HG03066 (cell line): ENCODE measurements at regions not wholly inside any gene's neighbourhood (a gene's known extent, or its start where the extent isn't known, plus 50 kb on each side); places are given as distances from the start of the nearest gene placed in this dataset.

ENCODE experiments used
- ATAC-seq: cut with Tn5 transposase; IDR thresholded peaks from one replicate; pipeline ENCODE4 v1.9.1; 2021; ENCODE audit warnings: low read depth; ENCODE audit not compliant: unreplicated experiment

DNA sequence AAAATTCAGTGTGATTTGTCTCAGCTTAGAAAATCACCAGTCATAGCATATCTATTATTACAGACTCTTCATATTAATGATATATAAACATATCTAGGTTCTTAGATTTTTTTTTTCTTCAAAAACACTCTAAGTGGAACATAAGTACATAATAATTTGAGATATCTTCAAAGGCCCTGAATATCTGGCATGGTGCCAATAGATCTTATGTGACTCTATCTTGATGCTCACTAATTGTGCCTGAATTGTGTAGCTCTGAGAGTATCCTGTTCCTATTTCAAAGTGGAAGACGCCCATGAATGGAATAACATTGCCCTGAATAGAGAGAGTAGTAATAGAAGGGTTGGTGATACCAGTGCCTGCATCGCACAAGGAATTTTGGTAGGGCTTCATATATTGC lies 1312.7 kb upstream of the USP15 start:
- ATAC-seq, result no peak

DNA sequence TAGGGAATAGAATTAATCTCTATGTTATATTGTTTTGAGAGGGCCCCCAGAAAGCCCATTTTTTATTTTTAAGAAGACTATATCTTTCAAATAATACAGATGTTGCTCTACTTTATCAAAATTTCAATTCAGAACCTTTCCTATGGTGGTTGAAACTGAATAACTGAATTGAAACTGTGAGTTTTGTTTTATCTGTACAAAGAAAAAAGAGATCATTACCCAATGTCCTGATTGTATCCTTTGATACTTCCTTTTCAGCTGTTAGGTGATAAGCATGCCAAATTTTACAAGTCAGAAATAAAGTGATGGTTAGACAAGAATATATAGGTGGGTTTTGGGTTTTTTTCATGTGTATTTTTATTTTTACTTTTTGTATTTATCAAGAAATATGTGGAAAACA lies 1293.1 kb upstream of the USP15 start:
- no peak for ATAC-seq

DNA sequence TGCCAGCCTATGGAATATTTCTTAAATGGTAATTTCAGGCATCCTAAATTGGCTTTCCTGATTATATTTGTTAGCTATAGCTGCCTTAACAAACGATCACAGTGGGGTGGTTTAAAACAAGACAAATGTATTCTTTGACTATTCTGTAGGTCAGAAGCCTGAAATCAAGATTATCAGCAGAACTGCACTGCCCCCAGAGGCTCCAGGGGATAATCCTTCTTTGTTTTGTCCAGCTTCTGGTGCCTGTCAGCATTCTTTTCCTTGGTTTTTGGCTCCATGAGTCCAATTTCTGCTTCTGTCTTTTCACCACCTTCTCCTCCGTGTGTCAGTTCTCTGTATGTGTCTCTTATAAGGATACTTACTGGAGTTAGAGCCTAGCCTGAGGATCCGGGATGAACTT lies 1282.2 kb upstream of the USP15 start:
- no peak for ATAC-seq

DNA sequence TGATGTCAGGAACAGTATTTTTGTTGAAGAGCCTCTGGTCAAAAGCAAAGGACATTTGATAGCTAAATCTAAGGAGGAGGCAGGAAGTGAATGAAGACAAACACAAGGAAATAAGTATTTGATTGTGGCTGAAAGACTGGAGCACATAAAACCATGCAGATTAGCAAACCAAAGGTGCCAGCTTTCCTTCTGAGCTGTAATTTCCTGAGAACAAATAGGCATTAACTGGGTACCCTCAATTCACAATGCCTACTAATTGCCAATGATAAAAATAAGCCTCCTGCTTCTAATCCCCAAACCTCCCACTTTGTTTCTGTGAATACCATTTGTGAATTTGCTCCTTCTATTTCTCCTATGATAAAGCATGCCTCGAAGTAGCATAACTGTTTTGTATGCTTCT lies 1279.6 kb upstream of the USP15 start:
- ATAC-seq, result no peak

DNA sequence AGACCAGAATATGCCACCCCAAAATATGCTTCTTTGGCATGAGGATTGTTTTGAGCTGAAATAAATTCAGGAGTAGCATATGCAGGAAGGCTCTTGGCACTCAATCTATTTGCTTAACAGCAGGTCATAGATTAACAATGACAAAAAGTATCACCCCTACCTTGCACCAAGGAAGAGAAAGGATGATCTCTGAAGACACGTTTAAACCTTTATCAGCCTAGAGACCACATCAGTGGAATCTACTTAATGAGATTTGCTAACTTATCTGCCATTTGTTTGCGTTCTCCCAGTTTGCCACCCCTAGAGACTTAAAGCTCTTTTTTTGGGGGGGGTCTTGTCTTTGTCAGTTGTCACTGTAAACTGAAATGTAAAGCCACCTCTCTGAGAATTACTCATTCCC lies 1278.7 kb upstream of the USP15 start:
- ATAC-seq, result no peak

DNA sequence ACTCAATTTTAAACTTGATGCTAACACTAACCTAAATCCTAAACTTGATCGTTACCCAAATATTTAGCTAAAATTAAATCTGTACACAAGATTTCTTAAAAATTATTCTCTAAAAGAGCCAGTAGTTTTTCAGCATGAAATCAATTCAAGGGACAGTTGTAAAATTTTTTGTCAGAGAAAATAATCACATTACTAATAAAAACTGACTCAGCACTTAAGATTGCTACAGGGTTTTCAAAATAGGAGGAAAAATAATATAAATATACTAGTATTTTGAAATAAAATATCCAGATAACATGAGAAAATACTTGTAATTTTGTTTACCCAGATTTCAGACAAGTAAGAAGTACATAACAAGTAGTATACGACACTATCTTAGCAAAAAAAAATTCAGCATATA lies 1268.1 kb upstream of the USP15 start:
- no peak for ATAC-seq

DNA sequence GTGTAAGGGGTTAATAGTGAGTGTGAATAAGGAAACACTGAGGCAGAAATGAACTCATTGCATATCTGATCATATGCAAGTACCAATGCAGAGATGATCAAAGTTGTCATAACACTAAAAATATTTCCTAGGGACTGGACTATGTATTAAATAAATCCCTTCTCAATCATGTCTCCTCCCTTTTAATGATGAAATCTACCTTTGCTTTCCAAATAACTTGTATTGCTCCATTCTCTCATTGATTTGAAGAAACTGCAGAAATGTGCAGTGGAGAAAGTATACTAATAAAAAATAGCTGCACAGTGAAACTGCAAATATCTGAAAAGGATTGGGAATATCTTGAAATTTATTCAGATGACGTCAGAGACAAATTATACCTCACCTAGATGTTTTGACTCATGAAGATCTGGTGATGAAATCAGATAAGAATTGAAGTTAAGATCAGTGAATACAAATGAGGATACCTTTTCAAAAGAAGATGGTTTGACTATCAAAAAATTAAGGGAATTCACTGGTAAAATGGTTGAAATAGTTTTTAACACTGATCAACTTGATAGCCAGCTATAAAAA lies 1264.9 kb upstream of the USP15 start:
- ATAC-seq, result no peak

DNA sequence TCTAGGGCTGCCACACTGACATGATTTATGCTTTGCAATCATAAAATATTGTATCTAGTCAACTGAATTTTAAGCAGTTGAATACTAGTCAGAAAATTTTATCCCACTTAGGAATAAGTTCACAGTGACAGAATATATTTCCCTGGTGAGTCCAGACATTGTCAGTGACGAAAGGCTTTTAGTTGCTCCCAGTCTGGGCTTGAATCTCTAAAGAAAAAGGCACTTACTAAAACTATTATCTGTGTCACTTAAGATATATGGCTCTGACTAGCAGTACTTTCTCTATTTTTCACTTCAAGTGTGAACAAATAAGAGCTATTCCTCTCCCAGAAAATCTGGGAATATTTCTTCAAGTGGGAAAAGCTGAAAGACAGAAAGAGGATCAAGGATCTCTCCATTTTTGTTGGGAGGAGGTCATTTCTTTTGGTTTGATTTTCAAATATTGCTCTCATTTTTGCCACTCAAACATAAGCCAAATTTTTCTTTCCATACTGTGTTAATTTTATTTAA lies 1262.3 kb upstream of the USP15 start:
- ATAC-seq, result no peak

DNA sequence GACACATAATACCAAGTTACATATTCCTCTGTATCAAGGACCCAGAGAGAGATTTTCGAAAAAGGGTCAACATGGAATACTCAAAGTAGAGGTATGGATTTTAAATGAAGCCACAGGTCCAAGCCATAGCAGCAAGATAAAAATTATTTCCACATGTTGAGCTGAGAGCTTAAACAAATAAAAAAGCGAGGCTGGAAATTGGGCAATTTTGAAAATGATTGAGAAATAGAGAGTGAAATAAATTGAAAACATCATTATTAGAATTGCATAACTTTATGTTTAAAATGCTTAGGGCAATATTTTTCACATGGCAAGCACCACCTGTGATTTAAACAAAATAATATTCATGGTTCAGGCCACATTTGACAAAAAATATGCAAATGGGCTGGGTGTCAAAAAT lies 1251.0 kb upstream of the USP15 start:
- no peak for ATAC-seq

DNA sequence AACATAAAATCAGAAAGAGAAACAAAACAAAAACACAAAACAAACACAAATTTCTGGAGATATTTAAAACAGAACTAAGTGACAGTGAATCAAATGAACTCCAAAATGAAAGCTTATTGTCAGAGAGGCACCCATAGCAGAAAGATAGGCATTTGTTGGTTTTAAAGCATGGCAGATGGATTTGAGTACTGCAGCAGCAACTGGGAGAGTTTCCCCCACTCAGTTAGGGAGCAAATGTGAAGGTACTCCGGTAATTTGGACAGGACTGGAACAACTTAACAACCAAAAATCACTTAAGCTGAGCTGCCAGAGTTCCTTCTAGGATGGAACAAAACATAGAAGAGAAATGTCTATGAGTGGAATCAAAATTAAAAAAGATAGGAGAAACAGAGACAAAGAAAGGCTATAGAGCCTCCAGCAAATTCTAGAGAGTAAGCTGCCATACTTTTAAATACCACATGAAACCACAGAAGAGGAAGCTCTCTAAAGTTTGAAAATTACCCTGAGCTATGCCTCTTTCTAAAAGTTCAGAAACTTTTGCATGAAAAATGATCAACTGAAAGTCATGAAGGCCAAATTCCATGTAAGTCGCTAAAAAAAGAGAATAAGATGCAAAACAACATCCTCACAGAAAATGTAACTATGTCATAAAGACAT lies 1248.3 kb upstream of the USP15 start:
- no peak for ATAC-seq

DNA sequence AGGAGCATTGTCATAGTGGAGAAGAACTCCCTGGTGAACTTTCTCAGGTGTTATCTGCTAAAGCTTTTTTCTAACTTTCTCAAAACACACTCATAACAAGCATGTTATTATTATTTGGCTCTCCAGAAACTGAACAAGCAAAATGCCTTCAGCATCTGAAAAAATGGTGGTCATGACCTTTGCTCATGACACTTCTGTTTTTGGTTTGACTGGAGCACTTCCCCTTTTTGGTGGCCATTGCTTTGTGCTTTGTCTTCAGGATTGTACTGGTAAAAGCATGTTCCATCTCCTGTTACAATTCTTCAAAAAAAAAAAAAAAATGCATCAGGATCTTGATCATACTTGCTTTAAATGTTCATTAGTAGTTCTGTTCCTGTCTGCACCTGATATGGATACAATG lies 1241.6 kb upstream of the USP15 start:
- no peak for ATAC-seq

DNA sequence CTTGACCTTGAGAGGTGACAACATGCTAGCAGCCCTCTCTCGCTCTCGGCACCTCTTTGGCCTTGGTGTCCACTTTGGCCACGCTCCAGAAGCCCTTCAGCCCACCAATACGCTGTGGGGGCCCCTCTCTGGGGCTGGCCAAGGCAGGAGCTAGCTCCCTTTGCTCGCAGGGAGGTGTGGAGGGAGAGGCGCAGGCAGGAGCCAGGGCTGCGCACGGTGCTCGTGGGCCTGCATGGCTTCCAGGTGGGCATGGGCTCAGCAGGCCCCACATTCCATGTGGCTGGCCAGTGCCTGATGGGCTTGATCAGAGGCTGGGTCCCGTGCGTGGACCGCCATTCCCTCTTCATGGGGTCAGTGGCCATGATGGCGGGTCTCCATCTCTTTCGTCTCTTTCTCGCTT lies 1237.0 kb upstream of the USP15 start:
- ATAC-seq, result no peak

DNA sequence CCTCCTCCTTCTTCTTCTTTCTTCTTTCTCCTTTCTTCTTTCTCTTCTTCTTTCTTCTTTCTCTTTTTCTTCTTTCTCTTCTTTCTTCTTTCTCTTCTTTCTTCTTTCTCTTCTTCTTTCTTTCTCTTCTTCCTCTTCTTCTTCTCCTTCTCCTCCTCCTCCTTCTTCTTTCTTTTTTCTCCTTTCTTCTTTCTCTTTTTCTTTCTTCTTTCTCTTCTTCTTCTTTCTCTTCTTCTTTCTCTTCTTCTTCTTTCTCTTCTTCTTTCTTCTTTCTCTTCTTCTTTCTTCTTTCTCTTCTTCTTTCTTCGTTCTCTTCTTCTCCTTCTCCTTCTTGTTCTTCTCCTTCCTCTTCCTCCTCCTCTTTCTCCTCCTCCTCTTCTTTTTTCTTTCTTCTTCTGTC lies 1230.7 kb upstream of the USP15 start:
- no peak for ATAC-seq

DNA sequence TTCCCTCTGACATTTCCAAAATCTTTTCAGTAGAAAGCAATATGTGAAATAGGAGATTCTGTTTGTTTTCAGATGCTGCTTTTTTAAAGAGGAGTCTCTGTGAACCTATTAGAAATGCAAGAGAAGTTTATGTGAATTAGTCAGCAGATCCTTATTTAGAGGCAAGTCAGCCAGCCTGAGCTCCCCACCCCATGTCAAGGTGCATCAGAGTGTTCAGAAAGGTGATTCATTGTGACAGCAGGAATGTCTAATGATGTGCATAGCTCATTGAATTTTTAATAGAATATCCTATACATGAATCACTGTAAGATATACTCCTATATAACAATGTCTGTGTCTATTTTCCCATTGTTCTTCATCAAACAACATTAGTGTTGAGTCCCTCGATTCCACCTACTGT lies 1222.4 kb upstream of the USP15 start:
- no peak for ATAC-seq

DNA sequence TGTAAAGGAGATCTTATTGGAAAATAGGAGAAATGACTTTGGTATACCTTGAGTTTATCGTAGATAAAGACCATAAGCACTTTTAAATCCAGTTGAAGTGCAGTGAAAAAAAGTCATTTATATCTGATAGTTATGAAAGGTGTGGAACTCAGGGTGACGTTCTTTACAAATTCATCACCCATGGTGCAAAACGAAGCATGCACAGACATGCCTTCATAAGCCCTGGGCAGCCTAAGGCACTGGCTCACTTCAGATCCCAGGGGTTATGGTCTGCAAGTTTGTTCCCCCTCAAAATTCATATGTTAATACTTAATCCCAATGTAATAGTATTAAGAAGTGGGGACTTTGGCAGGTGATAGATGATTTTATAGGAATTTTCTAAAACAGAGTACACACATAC lies 1216.4 kb upstream of the USP15 start:
- ATAC-seq, result no peak

DNA sequence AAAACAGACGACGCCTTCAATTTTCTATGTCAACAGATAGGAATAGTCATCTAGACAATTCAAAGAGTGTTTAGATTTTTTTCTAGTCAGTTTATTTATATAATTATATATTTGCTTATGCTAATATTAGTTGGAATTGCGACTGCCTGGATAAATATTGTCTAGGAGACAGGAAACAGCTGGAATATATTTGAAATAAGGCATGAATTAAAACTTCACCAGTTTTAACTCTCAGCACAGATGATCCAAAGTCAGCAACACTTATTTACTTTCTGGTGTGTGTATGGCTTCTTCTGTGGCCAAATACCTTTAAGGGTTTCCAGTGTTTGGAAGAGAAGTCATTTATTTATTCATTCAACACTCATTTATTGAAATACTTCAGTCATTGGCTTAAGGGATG lies 1215.4 kb upstream of the USP15 start:
- no peak for ATAC-seq

DNA sequence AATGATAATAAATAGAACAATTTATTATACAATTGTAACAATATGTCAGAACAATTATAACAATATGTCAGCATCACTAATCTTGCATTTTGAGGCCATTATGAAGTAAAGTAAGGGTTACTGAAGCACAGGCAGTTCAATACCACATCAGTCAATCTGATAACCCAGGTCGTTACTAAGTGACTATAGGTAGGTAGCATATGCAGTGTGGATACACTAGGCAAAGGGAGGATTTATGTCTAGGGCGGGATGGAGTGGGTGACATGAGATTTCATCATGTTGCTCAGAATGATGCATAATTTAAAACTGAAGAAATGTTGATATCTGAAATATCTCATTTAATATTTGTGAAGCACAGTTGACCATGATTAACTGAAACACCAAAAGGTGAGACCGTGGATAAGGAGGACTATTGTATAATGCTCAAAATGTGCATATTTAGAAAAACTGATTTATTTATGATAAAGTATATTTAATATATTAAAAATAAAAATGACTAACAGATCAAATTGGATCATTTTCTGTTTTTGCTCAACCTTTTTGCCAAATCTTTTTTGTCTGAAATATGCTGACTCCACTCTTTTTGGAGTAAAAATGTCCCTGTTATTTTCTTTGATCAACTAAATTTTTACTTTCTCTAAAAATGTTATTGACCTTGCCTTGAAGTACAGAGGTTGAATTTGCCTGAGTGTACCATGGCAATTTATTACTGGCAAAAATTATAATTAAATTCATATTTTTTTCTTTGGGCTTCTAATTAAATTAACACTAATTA lies 1189.4 kb upstream of the USP15 start:
- ATAC-seq, result no peak

DNA sequence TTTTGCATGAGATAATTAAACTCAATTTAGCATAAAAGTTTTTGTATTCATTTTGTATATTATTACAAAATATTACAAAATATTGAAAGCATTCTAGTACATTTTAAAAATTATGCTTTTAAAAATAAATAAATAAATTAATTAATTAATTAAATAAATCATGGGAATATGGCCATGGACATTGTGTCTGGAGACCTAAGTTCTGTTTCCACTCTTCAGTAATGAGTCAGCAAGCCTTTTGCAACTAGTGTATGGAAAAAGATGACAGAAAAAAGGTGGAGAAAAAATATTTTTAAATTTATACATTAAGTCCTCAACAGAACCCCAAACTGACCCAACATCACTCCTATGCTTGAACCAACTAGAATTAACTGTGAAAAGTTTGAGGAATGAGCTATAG lies 1187.5 kb upstream of the USP15 start:
- ATAC-seq, result no peak

DNA sequence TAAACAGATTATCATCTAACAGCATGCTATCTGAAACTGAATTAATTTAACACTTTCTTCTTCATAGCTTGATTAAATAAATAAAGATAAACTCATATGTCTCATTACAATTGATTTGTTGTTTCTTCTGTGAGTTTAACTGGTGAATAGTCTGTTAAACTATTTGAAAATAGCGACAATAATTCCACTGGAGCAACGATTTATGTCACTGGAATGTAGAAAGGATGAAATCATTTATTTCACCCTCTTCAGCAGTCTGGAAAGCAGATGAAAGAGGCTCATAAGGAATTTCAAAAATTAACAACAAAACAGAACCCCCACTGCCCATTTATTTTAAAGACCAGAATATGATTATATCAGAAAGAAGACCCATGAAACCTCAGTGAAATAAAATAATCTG lies 1165.1 kb upstream of the USP15 start:
- ATAC-seq, result no peak

DNA sequence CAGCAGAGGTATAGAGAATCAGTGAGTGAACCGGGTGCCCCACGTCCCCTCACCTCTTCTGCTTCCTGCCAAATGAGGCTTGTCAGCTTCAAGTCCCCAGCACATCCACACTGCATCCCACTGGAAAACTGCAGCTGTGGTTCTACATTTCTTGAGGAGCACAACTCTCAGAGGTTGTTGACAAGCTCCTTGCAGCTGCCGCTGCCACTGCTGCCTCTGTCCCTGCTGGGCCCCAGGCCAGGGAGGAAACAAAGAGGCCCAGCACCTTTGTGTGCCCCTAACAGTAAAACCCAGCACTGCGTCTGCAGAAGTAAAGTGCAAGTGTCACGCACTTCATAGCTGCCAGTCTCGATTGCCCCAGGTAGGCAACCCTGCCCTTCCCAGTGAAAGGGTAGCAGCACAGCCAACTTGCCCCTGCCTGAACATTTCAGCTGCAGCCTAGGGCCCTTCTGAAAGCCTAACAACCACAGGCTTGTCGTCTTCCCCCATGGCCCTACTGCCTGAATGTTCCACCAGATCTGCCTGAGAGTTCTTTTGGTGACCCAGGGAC lies 1162.1 kb upstream of the USP15 start:
- no peak for ATAC-seq

DNA sequence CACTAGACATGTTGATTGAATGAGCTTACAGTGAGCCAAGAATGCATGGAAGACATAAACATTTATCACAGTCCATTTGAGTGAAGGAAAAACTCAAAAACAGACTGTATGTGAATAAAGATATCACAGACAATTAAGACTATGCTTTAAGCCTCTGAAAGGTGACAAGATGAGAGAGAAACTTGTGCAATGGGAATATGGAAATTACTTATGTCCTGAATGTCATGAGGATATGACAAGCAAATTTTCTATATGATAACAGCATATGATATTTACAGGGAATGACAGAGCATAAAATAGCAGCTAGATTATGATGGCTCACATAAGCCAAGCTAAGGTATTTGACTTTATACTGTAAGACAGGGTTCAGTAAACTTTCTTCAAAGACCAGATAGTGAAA lies 1153.1 kb upstream of the USP15 start:
- no peak for ATAC-seq

DNA sequence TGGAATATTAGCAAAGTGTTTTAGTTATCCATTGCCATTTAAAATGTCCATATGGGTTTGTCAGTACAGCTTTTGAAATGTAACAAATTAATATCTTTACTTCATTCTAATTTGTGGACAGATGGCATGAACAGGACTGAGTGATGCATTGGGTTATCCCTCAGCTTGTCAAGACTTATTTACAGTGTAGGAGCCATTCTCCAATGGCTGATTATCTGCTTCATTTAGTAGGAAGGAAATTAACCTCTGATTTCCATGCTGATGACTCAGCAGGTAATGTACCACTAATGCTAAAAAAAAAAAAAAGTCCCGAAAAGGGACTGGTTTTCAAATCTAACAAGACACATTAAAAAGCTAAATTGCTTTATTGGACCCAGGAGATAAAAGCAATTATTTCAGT lies 1149.0 kb upstream of the USP15 start:
- ATAC-seq, result no peak
